ENCODE measurements at regions not wholly inside any gene's neighbourhood (a gene's known extent, or its start where the extent isn't known, plus 50 kb on each side); places are given as distances from the start of the nearest gene placed in this dataset.
"Not testable (repeated sequence)": the region's sequence is repeated elsewhere in the genome, so short reads cannot be mapped to it uniquely, and the experiment has no call there.

GRCh38 chr12:28742791-28743190 lies 406.3 kb upstream of the FAR2 start:
- no peaks in the 10 kb centered on the region for H3K36me3 ChIP-seq (ENCODE audit: control insufficient read depth, insufficient read depth, low read length)
- no peak for FAIRE-seq
- no peaks in the 10 kb centered on the region for H3K27me3 ChIP-seq (ENCODE audit: control insufficient read depth, insufficient read depth, low read length)
- peak; percentile 44 for DNase-seq (ENCODE audit: low read depth)
- H3K4me3 ChIP-seq (ENCODE audit: low read depth, low read length): no peak overlapping the region
- TF ChIP-seq CTCF (IDR thresholded peaks at IDR 0.05; ENCODE audit: insufficient read depth, low read length, severe bottlenecking): no peak

GRCh38 chr12:28746734-28747325 lies 402.2 kb upstream of the FAR2 start:
- H3K4me3 ChIP-seq (ENCODE audit: low read depth, low read length): no peak overlapping the region
- DNase-seq (ENCODE audit: low read depth) (no peak), FAIRE-seq (no peak)
- H3K27me3 ChIP-seq (ENCODE audit: control insufficient read depth, insufficient read depth, low read length): no peaks in the 10 kb centered on the region
- no peak for TF ChIP-seq CTCF (IDR thresholded peaks at IDR 0.05; ENCODE audit: insufficient read depth, low read length, severe bottlenecking)
- H3K36me3 ChIP-seq (ENCODE audit: control insufficient read depth, insufficient read depth, low read length): no peaks in the 10 kb centered on the region

- no peak overlapping the region for H3K4me3 ChIP-seq (ENCODE audit: low read depth, low read length)
- DNase-seq (ENCODE audit: low read depth): no peak
- H3K27me3 ChIP-seq (ENCODE audit: control insufficient read depth, insufficient read depth, low read length): no peaks in the 10 kb centered on the region
- H3K36me3 ChIP-seq (ENCODE audit: control insufficient read depth, insufficient read depth, low read length): no peaks in the 10 kb centered on the region
- no peak for FAIRE-seq
- no peak for TF ChIP-seq CTCF (IDR thresholded peaks at IDR 0.05; ENCODE audit: insufficient read depth, low read length, severe bottlenecking)
These were observed 398.0 kb upstream of the FAR2 start for GRCh38 chr12:28750946-28751685.

GRCh38 chr12:28755027-28755426 lies 394.1 kb upstream of the FAR2 start:
- Histone ChIP-seq H3K4me3 (ENCODE audit: low read depth, low read length) (no peak overlapping the region), H3K27me3 (ENCODE audit: control insufficient read depth, insufficient read depth, low read length) (no peaks in the 10 kb centered on the region), H3K36me3 (ENCODE audit: control insufficient read depth, insufficient read depth, low read length) (no peaks in the 10 kb centered on the region)
- DNase-seq (ENCODE audit: low read depth) (no peak), FAIRE-seq (no peak)
- no peak for TF ChIP-seq CTCF (IDR thresholded peaks at IDR 0.05; ENCODE audit: insufficient read depth, low read length, severe bottlenecking)

GRCh38 chr12:28759333-28759732 lies 389.7 kb upstream of the FAR2 start:
- H3K36me3 ChIP-seq (ENCODE audit: control insufficient read depth, insufficient read depth, low read length): no peaks in the 10 kb centered on the region
- H3K4me3 ChIP-seq (ENCODE audit: low read depth, low read length): no peak overlapping the region
- peak; percentile 48 for TF ChIP-seq CTCF (IDR thresholded peaks at IDR 0.05; ENCODE audit: insufficient read depth, low read length, severe bottlenecking)
- H3K27me3 ChIP-seq (ENCODE audit: control insufficient read depth, insufficient read depth, low read length): no peaks in the 10 kb centered on the region
- DNase-seq (ENCODE audit: low read depth): peak; percentile 99
- peak; percentile 98 for FAIRE-seq

GRCh38 chr12:28760040-28760903 lies 388.8 kb upstream of the FAR2 start:
- H3K36me3 ChIP-seq (ENCODE audit: control insufficient read depth, insufficient read depth, low read length); FAIRE-seq; H3K27me3 ChIP-seq (ENCODE audit: control insufficient read depth, insufficient read depth, low read length); DNase-seq (ENCODE audit: low read depth); H3K4me3 ChIP-seq (ENCODE audit: low read depth, low read length): not testable (repeated sequence)

- H3K36me3 ChIP-seq (ENCODE audit: control insufficient read depth, insufficient read depth, low read length); H3K4me3 ChIP-seq (ENCODE audit: low read depth, low read length); FAIRE-seq; H3K27me3 ChIP-seq (ENCODE audit: control insufficient read depth, insufficient read depth, low read length); DNase-seq (ENCODE audit: low read depth): not testable (repeated sequence)
These were observed 387.2 kb upstream of the FAR2 start for GRCh38 chr12:28761897-28762296.

Measured in bronchial epithelial cell (primary cell).